ENCODE measurements at regions not wholly inside any gene's neighbourhood (a gene's known extent, or its start where the extent isn't known, plus 50 kb on each side); places are given as distances from the start of the nearest gene placed in this dataset.

DNA sequence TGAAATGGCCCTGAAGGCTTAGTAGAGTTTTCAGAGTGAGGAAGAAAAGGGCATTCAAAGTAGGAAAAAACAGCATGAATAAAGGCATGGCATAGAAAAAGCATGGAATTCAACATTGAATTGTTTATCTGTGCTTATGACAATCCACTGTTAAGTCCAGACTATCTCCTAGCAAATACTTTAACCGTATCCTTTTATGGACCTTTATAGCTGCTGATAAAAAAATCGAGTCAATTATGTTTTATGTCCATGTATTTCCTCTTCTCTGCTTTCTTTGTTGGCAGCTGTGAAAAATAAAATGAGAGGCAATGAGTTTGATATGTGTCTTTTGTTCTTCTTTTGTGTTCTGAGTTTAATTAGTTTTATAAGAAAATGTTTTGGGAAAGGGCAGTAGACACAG, 70.4 kb downstream of the TDRD15 start:
- Histone ChIP-seq H3K9ac (ENCODE audit: low read depth, low read length) (no peak overlapping the region), H3K36me3 (ENCODE audit: insufficient read depth, low read length) (no peaks in the 10 kb centered on the region), H3K4me3 (ENCODE audit: low read depth in 1 of 2, low read length in 2 of 2) (no peak overlapping the region), H4K20me1 (ENCODE audit: insufficient read depth, low read length) (no peaks in the 10 kb centered on the region), H3K27me3 (ENCODE audit: insufficient read depth, low read length, poor library complexity) (no peaks in the 10 kb centered on the region), H3K4me1 (ENCODE audit: insufficient read depth, low read length) (no peaks in the 10 kb centered on the region), H3K27ac (ENCODE audit: low read length) (no peak overlapping the region), H2AFZ (ENCODE audit: low read depth, low read length) (no peak overlapping the region), H3K79me2 (ENCODE audit: insufficient read depth, low read length) (no peaks in the 10 kb centered on the region), H3K4me2 (ENCODE audit: insufficient read depth, low read length) (no peak overlapping the region), H3K9me3 (ENCODE audit: insufficient read depth, low read length, severe bottlenecking) (no peaks in the 10 kb centered on the region)
- ATAC-seq (ENCODE audit: insufficient read depth, low read depth) (no peak), DNase-seq (no peak)
- no peak for TF ChIP-seq EZH2 (IDR thresholded peaks at IDR 0.05; ENCODE audit: borderline replicate concordance, low read depth, low read length, severe bottlenecking)
- TF ChIP-seq, protein P1, sequence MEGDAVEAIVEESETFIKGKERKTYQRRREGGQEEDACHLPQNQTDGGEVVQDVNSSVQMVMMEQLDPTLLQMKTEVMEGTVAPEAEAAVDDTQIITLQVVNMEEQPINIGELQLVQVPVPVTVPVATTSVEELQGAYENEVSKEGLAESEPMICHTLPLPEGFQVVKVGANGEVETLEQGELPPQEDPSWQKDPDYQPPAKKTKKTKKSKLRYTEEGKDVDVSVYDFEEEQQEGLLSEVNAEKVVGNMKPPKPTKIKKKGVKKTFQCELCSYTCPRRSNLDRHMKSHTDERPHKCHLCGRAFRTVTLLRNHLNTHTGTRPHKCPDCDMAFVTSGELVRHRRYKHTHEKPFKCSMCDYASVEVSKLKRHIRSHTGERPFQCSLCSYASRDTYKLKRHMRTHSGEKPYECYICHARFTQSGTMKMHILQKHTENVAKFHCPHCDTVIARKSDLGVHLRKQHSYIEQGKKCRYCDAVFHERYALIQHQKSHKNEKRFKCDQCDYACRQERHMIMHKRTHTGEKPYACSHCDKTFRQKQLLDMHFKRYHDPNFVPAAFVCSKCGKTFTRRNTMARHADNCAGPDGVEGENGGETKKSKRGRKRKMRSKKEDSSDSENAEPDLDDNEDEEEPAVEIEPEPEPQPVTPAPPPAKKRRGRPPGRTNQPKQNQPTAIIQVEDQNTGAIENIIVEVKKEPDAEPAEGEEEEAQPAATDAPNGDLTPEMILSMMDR (IDR thresholded peaks at IDR 0.05; ENCODE audit: borderline replicate concordance, extremely low read depth, low read length, poor library complexity, severe bottlenecking): no peak

DNA sequence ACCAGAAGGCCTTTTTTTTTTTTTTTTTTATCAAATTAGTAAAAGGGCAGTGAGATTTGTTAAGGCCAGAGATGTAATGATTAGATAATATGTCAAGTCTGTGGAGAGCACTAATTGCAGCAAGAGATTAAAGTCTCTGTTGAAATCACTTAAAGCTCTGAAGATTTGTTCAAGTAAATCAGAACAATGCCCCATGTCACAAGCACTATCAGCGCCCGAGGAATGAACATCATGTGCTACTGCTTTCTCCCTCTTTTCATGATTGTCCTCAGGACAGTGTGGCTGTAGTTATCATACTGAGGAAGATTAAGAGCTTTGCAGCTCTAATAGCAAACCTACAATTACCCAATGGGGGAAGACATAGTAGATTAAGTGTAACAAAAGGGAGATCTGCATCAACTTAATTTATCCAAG, 71.1 kb downstream of the TDRD15 start:
- H3K4me3 ChIP-seq (ENCODE audit: low read depth in 1 of 2, low read length in 2 of 2): no peak overlapping the region
- ATAC-seq (ENCODE audit: insufficient read depth, low read depth) (no peak), DNase-seq (no peak)
- H3K79me2 ChIP-seq (ENCODE audit: insufficient read depth, low read length): no peaks in the 10 kb centered on the region
- no peak overlapping the region for H3K27ac ChIP-seq (ENCODE audit: low read length)
- no peak overlapping the region for H3K4me2 ChIP-seq (ENCODE audit: insufficient read depth, low read length)
- no peak overlapping the region for H3K9ac ChIP-seq (ENCODE audit: low read depth, low read length)
- H3K4me1 ChIP-seq (ENCODE audit: insufficient read depth, low read length): no peaks in the 10 kb centered on the region
- no peaks in the 10 kb centered on the region for H3K36me3 ChIP-seq (ENCODE audit: insufficient read depth, low read length)
- no peaks in the 10 kb centered on the region for H3K27me3 ChIP-seq (ENCODE audit: insufficient read depth, low read length, poor library complexity)
- no peaks in the 10 kb centered on the region for H4K20me1 ChIP-seq (ENCODE audit: insufficient read depth, low read length)
- H2AFZ ChIP-seq (ENCODE audit: low read depth, low read length): no peak overlapping the region
- H3K9me3 ChIP-seq (ENCODE audit: insufficient read depth, low read length, severe bottlenecking): no peaks in the 10 kb centered on the region
- no peak for TF ChIP-seq EZH2 (IDR thresholded peaks at IDR 0.05; ENCODE audit: borderline replicate concordance, low read depth, low read length, severe bottlenecking)
- TF ChIP-seq, protein P1 (IDR thresholded peaks at IDR 0.05; ENCODE audit: borderline replicate concordance, extremely low read depth, low read length, poor library complexity, severe bottlenecking): no peak

DNA sequence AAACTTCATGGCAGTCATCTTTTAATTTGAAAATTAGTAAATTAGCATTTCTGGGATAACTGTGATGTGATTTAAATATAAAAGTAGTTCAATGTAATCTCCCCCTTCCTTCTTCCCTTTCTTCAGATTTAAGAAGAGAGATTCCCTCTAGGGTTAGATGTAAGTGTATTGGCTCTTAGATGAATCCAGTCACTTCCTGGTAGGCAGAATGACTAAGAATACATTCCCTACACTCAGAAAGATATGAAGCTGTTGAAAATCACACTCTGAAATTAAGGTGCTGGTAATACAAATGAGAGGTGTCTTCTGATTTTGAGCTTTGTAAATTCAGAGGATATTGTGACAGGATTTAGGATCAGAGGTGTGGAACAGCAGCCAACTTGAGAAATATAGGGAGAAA, 71.6 kb downstream of the TDRD15 start:
- Histone ChIP-seq H3K4me3 (ENCODE audit: low read depth in 1 of 2, low read length in 2 of 2) (no peak overlapping the region), H3K27ac (ENCODE audit: low read length) (no peak overlapping the region), H2AFZ (ENCODE audit: low read depth, low read length) (no peak overlapping the region), H3K79me2 (ENCODE audit: insufficient read depth, low read length) (no peaks in the 10 kb centered on the region), H3K9ac (ENCODE audit: low read depth, low read length) (no peak overlapping the region), H3K27me3 (ENCODE audit: insufficient read depth, low read length, poor library complexity) (no peaks in the 10 kb centered on the region), H4K20me1 (ENCODE audit: insufficient read depth, low read length) (no peaks in the 10 kb centered on the region), H3K4me1 (ENCODE audit: insufficient read depth, low read length) (no peaks in the 10 kb centered on the region), H3K4me2 (ENCODE audit: insufficient read depth, low read length) (no peak overlapping the region), H3K9me3 (ENCODE audit: insufficient read depth, low read length, severe bottlenecking) (no peaks in the 10 kb centered on the region), H3K36me3 (ENCODE audit: insufficient read depth, low read length) (no peaks in the 10 kb centered on the region)
- no peak for DNase-seq
- ATAC-seq (ENCODE audit: insufficient read depth, low read depth): no peak
- TF ChIP-seq, protein P1 (IDR thresholded peaks at IDR 0.05; ENCODE audit: borderline replicate concordance, extremely low read depth, low read length, poor library complexity, severe bottlenecking): no peak
- no peak for TF ChIP-seq EZH2 (IDR thresholded peaks at IDR 0.05; ENCODE audit: borderline replicate concordance, low read depth, low read length, severe bottlenecking)

DNA sequence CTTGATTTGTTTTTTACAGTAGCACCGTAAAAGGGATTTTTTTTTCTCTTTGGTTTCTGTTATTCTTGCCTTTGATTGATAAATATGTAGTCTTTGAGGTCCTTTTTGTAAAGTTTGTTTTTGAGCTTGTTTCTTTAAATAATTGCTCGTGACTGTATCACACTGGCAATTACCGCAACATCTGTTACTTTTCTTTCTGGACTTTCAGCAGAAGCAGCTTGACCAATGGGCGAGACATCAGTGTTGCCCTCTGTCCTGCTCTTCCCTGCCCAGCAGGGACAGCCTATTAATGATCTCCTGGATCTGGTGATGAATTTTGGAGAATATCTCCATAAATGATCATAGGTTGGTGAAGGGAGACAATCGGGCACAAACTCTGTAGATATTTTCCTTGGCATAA, 74.9 kb downstream of the TDRD15 start:
- ATAC-seq (ENCODE audit: insufficient read depth, low read depth) (no peak), DNase-seq (no peak)
- H4K20me1 ChIP-seq (ENCODE audit: insufficient read depth, low read length): no peaks in the 10 kb centered on the region
- no peaks in the 10 kb centered on the region for H3K9me3 ChIP-seq (ENCODE audit: insufficient read depth, low read length, severe bottlenecking)
- H2AFZ ChIP-seq (ENCODE audit: low read depth, low read length): no peak overlapping the region
- TF ChIP-seq EZH2 (IDR thresholded peaks at IDR 0.05; ENCODE audit: borderline replicate concordance, low read depth, low read length, severe bottlenecking): no peak
- TF ChIP-seq, protein P1 (IDR thresholded peaks at IDR 0.05; ENCODE audit: borderline replicate concordance, extremely low read depth, low read length, poor library complexity, severe bottlenecking): no peak
- no peak overlapping the region for H3K27ac ChIP-seq (ENCODE audit: low read length)
- no peaks in the 10 kb centered on the region for H3K27me3 ChIP-seq (ENCODE audit: insufficient read depth, low read length, poor library complexity)
- H3K79me2 ChIP-seq (ENCODE audit: insufficient read depth, low read length): no peaks in the 10 kb centered on the region
- no peak overlapping the region for H3K9ac ChIP-seq (ENCODE audit: low read depth, low read length)
- H3K4me3 ChIP-seq (ENCODE audit: low read depth in 1 of 2, low read length in 2 of 2): no peak overlapping the region
- no peaks in the 10 kb centered on the region for H3K36me3 ChIP-seq (ENCODE audit: insufficient read depth, low read length)
- no peaks in the 10 kb centered on the region for H3K4me1 ChIP-seq (ENCODE audit: insufficient read depth, low read length)
- H3K4me2 ChIP-seq (ENCODE audit: insufficient read depth, low read length): no peak overlapping the region

Measured in DND-41 (cell line).